ENCODE measurements at regions not wholly inside any gene's neighbourhood (a gene's known extent, or its start where the extent isn't known, plus 50 kb on each side); places are given as distances from the start of the nearest gene placed in this dataset.

- Histone ChIP-seq H3K36me3 (no peaks in the 10 kb centered on the region), H3K4me3 (no peak overlapping the region), H3K4me1 (peaks cover 0 to 17% (median 14%) of the 10 kb centered on the region in 4 donors), H3K27me3 (no peaks in the 10 kb centered on the region), H3K9me3 (peaks cover 0 to 12% (median 2%) of the 10 kb centered on the region in 4 donors), H3K27ac (replicated peaks in 1 of 4) (peak overlapping the region in 1 of 4 donors; percentile 8)
- intact Hi-C loops (cut with DNase I), result no loop called here
- DNase-seq (ENCODE audit: extremely low spot score), result no peak
- WGBS, result 24% methylated on average over 1 of the region's 1 CpG
- no peak for TF ChIP-seq POLR2AphosphoS5 (IDR thresholded peaks at IDR 0.05)
- no peak for TF ChIP-seq EP300 (IDR thresholded peaks at IDR 0.05)
- no peak for TF ChIP-seq POLR2A (IDR thresholded peaks at IDR 0.05; ENCODE audit: low read depth)
- TF ChIP-seq, protein P1, sequence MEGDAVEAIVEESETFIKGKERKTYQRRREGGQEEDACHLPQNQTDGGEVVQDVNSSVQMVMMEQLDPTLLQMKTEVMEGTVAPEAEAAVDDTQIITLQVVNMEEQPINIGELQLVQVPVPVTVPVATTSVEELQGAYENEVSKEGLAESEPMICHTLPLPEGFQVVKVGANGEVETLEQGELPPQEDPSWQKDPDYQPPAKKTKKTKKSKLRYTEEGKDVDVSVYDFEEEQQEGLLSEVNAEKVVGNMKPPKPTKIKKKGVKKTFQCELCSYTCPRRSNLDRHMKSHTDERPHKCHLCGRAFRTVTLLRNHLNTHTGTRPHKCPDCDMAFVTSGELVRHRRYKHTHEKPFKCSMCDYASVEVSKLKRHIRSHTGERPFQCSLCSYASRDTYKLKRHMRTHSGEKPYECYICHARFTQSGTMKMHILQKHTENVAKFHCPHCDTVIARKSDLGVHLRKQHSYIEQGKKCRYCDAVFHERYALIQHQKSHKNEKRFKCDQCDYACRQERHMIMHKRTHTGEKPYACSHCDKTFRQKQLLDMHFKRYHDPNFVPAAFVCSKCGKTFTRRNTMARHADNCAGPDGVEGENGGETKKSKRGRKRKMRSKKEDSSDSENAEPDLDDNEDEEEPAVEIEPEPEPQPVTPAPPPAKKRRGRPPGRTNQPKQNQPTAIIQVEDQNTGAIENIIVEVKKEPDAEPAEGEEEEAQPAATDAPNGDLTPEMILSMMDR (IDR thresholded peaks at IDR 0.05), result no peak
These were observed 268.6 kb downstream of the BAMBI start for GRCh38 chr10:28945959-28946358.

- TF ChIP-seq POLR2AphosphoS5 (IDR thresholded peaks at IDR 0.05) (peak in 1 of 2 donors; percentile 47), POLR2A (IDR thresholded peaks at IDR 0.05; ENCODE audit: low read depth) (no peak)
These were observed 269.2 kb downstream of the BAMBI start for GRCh38 chr10:28946479-28946878.

GRCh38 chr10:28947171-28947570, 269.9 kb downstream of the BAMBI start:
- H3K36me3 ChIP-seq, result no peaks in the 10 kb centered on the region
- no peak overlapping the region for H3K4me3 ChIP-seq
- H3K27ac ChIP-seq (replicated peaks in 1 of 4), result no peak overlapping the region
- peaks cover 0 to 17% (median 14%) of the 10 kb centered on the region in 4 donors for H3K4me1 ChIP-seq
- H3K27me3 ChIP-seq, result no peaks in the 10 kb centered on the region
- 49% methylated on average over 6 of the region's 6 CpGs for WGBS
- intact Hi-C loops (cut with DNase I), result no loop called here
- TF ChIP-seq POLR2A (IDR thresholded peaks at IDR 0.05; ENCODE audit: low read depth) (no peak), EP300 (IDR thresholded peaks at IDR 0.05) (no peak), POLR2AphosphoS5 (IDR thresholded peaks at IDR 0.05) (no peak)
- DNase-seq (ENCODE audit: extremely low spot score), result no peak
- H3K9me3 ChIP-seq, result peaks cover 0 to 12% (median 2%) of the 10 kb centered on the region in 4 donors

More at GRCh38 chr10:28946479-28946878, 269.2 kb downstream of the BAMBI start:
- DNase-seq (ENCODE audit: extremely low spot score), result no peak
- peak overlapping the region in 1 of 4 donors; percentile 8 for H3K27ac ChIP-seq (replicated peaks in 1 of 4)
- peaks cover 0 to 12% (median 2%) of the 10 kb centered on the region in 4 donors for H3K9me3 ChIP-seq
- no peaks in the 10 kb centered on the region for H3K36me3 ChIP-seq
- no peaks in the 10 kb centered on the region for H3K27me3 ChIP-seq
- peaks cover 0 to 17% (median 14%) of the 10 kb centered on the region in 4 donors for H3K4me1 ChIP-seq
- H3K4me3 ChIP-seq, result no peak overlapping the region
- intact Hi-C loops (cut with DNase I), result no loop called here
- WGBS, result 45% methylated on average over 2 of the region's 2 CpGs

DNA sequence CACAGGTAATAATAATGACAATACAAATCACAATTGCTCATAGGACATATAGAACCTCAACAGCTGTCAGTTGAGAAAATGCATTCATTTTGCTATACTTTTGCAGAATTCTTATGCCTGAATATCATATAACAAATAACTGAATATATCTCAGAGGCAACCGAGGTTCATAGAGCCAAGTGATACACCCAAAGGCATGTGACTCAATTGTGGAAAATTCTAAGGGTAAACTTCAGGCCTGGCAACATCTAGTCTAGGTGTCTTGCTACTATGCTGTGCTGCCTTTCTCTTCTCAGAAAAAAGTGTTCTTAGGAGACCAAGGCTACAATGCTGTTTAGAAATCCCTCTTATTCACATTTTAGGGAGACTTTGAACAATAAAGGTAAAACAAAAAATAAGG, 270.7 kb downstream of the BAMBI start:
- WGBS, result 38% methylated on average over 1 of the region's 1 CpG
- Histone ChIP-seq H3K36me3 (no peaks in the 10 kb centered on the region), H3K27ac (replicated peaks in 1 of 4) (no peak overlapping the region), H3K4me3 (no peak overlapping the region), H3K9me3 (peaks cover 0 to 12% (median 2%) of the 10 kb centered on the region in 4 donors), H3K27me3 (no peaks in the 10 kb centered on the region), H3K4me1 (peaks cover 0 to 17% (median 14%) of the 10 kb centered on the region in 4 donors)
- intact Hi-C loops (cut with DNase I), result no loop called here
- no peak for TF ChIP-seq POLR2AphosphoS5 (IDR thresholded peaks at IDR 0.05)
- TF ChIP-seq, protein P1 (IDR thresholded peaks at IDR 0.05), result no peak
- no peak for TF ChIP-seq POLR2A (IDR thresholded peaks at IDR 0.05; ENCODE audit: low read depth)
- no peak for TF ChIP-seq EP300 (IDR thresholded peaks at IDR 0.05)
- DNase-seq (ENCODE audit: extremely low spot score), result no peak

DNA sequence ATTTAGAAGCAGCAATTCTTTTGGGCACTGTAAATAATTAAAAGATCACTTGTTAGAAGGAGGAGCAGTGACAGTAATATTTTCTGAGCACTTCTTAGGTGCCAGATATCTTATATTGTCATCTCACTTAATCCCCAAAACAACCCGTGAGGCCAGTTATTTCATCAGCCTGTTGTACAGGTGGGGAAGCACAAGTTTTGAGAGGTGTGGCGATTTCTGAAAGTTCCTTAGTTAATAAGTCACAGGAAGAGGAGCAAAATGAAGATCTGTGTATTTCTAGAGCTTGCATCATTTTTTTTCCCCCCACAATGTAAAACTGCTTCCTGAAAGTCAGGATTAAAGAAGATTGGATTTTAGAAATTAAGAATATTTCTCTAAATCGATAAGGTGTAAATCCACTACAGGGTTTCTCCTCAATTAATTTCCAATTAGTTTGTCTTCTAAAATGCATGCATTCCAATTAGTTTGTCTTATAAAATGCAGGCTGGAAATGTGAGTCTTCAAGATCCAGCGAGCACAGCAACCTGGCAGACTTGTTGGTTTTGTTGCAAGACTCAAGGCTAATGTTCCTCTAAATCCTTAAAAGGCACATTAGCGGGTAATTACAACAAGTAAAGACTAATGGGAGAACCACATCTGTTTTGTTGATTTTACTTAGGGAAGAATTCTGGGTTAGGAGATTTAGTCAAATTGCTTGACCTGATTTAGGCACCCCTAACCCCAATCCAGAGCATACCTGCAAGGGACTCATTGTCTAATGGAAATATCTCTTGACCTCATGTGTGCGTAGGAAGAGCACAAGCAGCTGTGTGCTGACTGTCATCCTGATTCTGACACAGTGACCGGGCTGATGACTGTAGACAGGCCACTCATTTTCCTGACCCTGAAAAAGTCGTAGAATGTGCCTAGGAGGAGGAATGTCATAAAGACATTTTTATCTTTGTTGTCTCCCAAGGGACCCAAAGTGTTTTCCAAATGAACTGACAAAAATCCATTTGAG, 272.0 kb downstream of the BAMBI start:
- WGBS, result 92% methylated on average over 8 of the region's 8 CpGs
- no peak overlapping the region for H3K27ac ChIP-seq (replicated peaks in 1 of 4)
- no peak overlapping the region for H3K4me3 ChIP-seq
- intact Hi-C loops (cut with DNase I), result no loop called here
- DNase-seq (ENCODE audit: extremely low spot score), result no peak
- H3K36me3 ChIP-seq, result no peaks in the 10 kb centered on the region
- H3K9me3 ChIP-seq, result peaks cover 0 to 10% (median 2%) of the 10 kb centered on the region in 4 donors
- peaks cover 0 to 17% (median 14%) of the 10 kb centered on the region in 4 donors for H3K4me1 ChIP-seq
- TF ChIP-seq POLR2AphosphoS5 (IDR thresholded peaks at IDR 0.05), result no peak
- TF ChIP-seq EP300 (IDR thresholded peaks at IDR 0.05), result no peak
- TF ChIP-seq, protein P1 (IDR thresholded peaks at IDR 0.05), result no peak
- no peak for TF ChIP-seq POLR2A (IDR thresholded peaks at IDR 0.05; ENCODE audit: low read depth)
- H3K27me3 ChIP-seq, result no peaks in the 10 kb centered on the region
